HepG2 (cell line): ENCODE measurements at regions not wholly inside any gene's neighbourhood (a gene's known extent, or its start where the extent isn't known, plus 50 kb on each side); places are given as distances from the start of the nearest gene placed in this dataset.

ENCODE experiments used
- ATM ChIP-seq: fragments of 450-650 bp; IDR thresholded peaks from 2 replicates; pipeline ENCODE4 v1.7.1; 2017; ENCODE audit warnings: mild to moderate bottlenecking, borderline replicate concordance
- ELF4 ChIP-seq: sonication (generic); formaldehyde crosslinking; IDR thresholded peaks from 2 replicates; pipeline ENCODE4 v1.5.0; 2020; ENCODE audit warnings: missing genetic modification reagents, mild to moderate bottlenecking, moderate library complexity, borderline replicate concordance
- HDAC2 ChIP-seq: sonication (generic); formaldehyde crosslinking; IDR thresholded peaks from 2 replicates; pipeline ENCODE4 v1.4.0; 2020; ENCODE audit warnings: missing genetic modification reagents
- JUNB ChIP-seq: sonication (generic); formaldehyde crosslinking; IDR thresholded peaks from 2 replicates; pipeline ENCODE4 v1.8.0; 2022; ENCODE audit warnings: missing genetic modification reagents, mild to moderate bottlenecking, borderline replicate concordance
- KAT7 ChIP-seq: IDR thresholded peaks from 2 replicates; pipeline ENCODE4 v1.6.1; 2018; ENCODE audit warnings: borderline replicate concordance, missing compliant biosample characterization
- POLR2A ChIP-seq, 2 experiments: IDR thresholded peaks; 2 replicates each; pipeline ENCODE4 v1.6.1; 2011; ENCODE audit warnings: low read depth in 2 of 2, low read length in 2 of 2, mild to moderate bottlenecking in 1 of 2, moderate library complexity in 1 of 2; ENCODE audit not compliant: insufficient read depth in 1 of 2
- RBM22 ChIP-seq: fragments of 200-400 bp; formaldehyde crosslinking; optimal IDR thresholded peaks from 2 replicates; pipeline ENCODE3; 2017; ENCODE audit warnings: mild to moderate bottlenecking, low read length, moderate library complexity
- SAP130 ChIP-seq: IDR thresholded peaks from 2 replicates; pipeline ENCODE4 v1.6.1; 2016; ENCODE audit warnings: low read depth
- SOX5 ChIP-seq: IDR thresholded peaks from 2 replicates; pipeline ENCODE4 v1.6.1; 2016; ENCODE audit warnings: borderline replicate concordance
- SP5 ChIP-seq: IDR thresholded peaks from 2 replicates; pipeline ENCODE4 v1.6.1; 2016; ENCODE audit warnings: low read depth, borderline replicate concordance
- STAG1 ChIP-seq: sonication (generic); formaldehyde crosslinking; IDR thresholded peaks from 2 replicates; pipeline ENCODE4 v1.4.0; 2020; ENCODE audit warnings: missing genetic modification reagents
- SYNCRIP ChIP-seq: fragments of 200-400 bp; formaldehyde crosslinking; IDR thresholded peaks from 2 replicates; pipeline ENCODE4 v1.6.1; 2018; ENCODE audit warnings: mild to moderate bottlenecking, low read depth, low read length; ENCODE audit not compliant: insufficient read depth
- ZC3H13 ChIP-seq: sonication (generic); formaldehyde crosslinking; IDR thresholded peaks from 2 replicates; pipeline ENCODE4 v1.8.1; 2023; ENCODE audit warnings: mild to moderate bottlenecking, missing genetic modification reagents, moderate library complexity
- ZNF570 ChIP-seq: sonication (generic); formaldehyde crosslinking; IDR thresholded peaks from 2 replicates; pipeline ENCODE4 v1.4.0; 2020; ENCODE audit warnings: mild to moderate bottlenecking, missing genetic modification reagents, borderline replicate concordance
- ZNF768 ChIP-seq: sonication (generic); formaldehyde crosslinking; IDR thresholded peaks from 2 replicates; pipeline ENCODE4 v1.4.0; 2020; ENCODE audit warnings: missing genetic modification reagents
- TF ChIP-seq, protein P1 (sequence below): sonication (generic); formaldehyde crosslinking; IDR thresholded peaks from 2 replicates; pipeline ENCODE4 v1.8.0; 2022; ENCODE audit warnings: mild to moderate bottlenecking, missing genetic modification reagents; ENCODE audit not compliant: insufficient replicate concordance
- TF ChIP-seq, protein P2 (sequence below): sonication (generic); formaldehyde crosslinking; IDR thresholded peaks from 2 replicates; pipeline ENCODE4 v1.8.0; 2022; ENCODE audit warnings: missing genetic modification reagents, mild to moderate bottlenecking, borderline replicate concordance
- TF ChIP-seq, protein P3 (sequence below), 2 experiments: sonication (generic) in 1 of 2; formaldehyde crosslinking in 1 of 2; IDR thresholded peaks; 2 replicates each; pipeline versions ENCODE4 v1.5.1 to v1.6.1; 2011 to 2020; ENCODE audit warnings: borderline replicate concordance in 1 of 2, low read depth in 1 of 2, low read length in 1 of 2, mild to moderate bottlenecking in 1 of 2, missing genetic modification reagents in 1 of 2, moderate library complexity in 1 of 2
- TF ChIP-seq, protein P4 (sequence below): IDR thresholded peaks from 2 replicates; pipeline ENCODE4 v1.6.1; 2018; ENCODE audit warnings: missing genetic modification reagents, mild to moderate bottlenecking, missing compliant biosample characterization
- TF ChIP-seq, protein P5 (sequence below): sonication (generic); formaldehyde crosslinking; IDR thresholded peaks from 2 replicates; pipeline ENCODE4 v1.4.0; 2020; ENCODE audit warnings: missing genetic modification reagents, borderline replicate concordance

DNA sequence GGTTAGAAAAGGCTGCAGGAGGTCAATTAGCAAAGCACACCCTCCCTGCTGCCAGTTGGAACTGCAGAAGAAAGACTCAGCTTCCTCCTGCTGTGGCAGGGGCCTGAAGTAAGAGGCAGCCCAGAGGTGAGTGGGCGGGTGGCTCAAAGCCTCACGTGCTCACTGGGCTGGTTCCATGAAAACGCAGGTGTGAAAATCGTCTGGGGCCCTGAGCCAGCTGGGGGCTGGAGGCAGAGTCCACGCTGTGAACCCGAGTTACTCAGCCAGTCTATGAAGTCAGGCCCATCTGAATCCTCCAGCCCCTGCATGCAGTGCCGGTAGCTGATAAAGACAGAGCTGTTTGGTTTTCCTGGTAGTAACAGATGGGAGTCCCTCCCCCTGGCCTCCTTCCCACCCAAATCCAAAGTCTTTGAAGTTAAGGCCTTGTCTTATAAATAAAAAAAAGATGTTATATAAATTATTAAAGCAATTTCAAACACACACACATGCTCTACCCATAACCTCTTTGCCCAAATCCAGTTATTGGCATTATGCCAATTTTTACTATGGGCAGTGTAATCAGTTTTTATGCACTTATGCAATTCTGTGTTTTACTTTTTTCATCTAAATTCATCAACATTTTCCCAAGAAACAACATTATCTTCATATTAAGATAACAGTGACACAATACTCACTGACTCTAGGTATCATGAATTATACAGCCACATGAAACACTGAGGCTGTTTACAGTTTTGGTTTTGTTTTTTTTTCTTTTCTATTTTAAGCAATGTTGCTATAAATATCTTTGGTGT, 57.9 kb upstream of the PNMA1 start (continued):
- no peak for TF ChIP-seq ATM
- peak; percentile 91 for TF ChIP-seq SP5 (CRISPR knock-in tag)
- TF ChIP-seq, protein P1, sequence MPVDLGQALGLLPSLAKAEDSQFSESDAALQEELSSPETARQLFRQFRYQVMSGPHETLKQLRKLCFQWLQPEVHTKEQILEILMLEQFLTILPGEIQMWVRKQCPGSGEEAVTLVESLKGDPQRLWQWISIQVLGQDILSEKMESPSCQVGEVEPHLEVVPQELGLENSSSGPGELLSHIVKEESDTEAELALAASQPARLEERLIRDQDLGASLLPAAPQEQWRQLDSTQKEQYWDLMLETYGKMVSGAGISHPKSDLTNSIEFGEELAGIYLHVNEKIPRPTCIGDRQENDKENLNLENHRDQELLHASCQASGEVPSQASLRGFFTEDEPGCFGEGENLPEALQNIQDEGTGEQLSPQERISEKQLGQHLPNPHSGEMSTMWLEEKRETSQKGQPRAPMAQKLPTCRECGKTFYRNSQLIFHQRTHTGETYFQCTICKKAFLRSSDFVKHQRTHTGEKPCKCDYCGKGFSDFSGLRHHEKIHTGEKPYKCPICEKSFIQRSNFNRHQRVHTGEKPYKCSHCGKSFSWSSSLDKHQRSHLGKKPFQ (CRISPR knock-in tag), result peak; percentile 44
- peak; percentile 77; the same call in 1 of the 2 replicates for TF ChIP-seq ZNF570
- peak; percentile 58 for TF ChIP-seq RBM22
- TF ChIP-seq, protein P2, sequence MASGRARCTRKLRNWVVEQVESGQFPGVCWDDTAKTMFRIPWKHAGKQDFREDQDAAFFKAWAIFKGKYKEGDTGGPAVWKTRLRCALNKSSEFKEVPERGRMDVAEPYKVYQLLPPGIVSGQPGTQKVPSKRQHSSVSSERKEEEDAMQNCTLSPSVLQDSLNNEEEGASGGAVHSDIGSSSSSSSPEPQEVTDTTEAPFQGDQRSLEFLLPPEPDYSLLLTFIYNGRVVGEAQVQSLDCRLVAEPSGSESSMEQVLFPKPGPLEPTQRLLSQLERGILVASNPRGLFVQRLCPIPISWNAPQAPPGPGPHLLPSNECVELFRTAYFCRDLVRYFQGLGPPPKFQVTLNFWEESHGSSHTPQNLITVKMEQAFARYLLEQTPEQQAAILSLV (CRISPR knock-in tag), result peak; percentile 85; the same call in 1 of the 2 replicates
- peak; percentile 96 for TF ChIP-seq SAP130 (CRISPR knock-in tag)
- peak; percentile 96 for TF ChIP-seq HDAC2 (CRISPR knock-in tag)
- no peak for TF ChIP-seq ZC3H13 (CRISPR knock-in tag)
- TF ChIP-seq, protein P3, sequence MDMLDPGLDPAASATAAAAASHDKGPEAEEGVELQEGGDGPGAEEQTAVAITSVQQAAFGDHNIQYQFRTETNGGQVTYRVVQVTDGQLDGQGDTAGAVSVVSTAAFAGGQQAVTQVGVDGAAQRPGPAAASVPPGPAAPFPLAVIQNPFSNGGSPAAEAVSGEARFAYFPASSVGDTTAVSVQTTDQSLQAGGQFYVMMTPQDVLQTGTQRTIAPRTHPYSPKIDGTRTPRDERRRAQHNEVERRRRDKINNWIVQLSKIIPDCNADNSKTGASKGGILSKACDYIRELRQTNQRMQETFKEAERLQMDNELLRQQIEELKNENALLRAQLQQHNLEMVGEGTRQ (IDR thresholded peaks at IDR 0.05; ENCODE audit: low read depth, low read length), result peak; percentile 89
- TF ChIP-seq, protein P3 (CRISPR knock-in tag; IDR thresholded peaks at IDR 0.05; ENCODE audit: borderline replicate concordance), result peak; percentile 86; the same call in 1 of the 2 replicates
- TF ChIP-seq, protein P4, sequence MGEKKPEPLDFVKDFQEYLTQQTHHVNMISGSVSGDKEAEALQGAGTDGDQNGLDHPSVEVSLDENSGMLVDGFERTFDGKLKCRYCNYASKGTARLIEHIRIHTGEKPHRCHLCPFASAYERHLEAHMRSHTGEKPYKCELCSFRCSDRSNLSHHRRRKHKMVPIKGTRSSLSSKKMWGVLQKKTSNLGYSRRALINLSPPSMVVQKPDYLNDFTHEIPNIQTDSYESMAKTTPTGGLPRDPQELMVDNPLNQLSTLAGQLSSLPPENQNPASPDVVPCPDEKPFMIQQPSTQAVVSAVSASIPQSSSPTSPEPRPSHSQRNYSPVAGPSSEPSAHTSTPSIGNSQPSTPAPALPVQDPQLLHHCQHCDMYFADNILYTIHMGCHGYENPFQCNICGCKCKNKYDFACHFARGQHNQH (CRISPR knock-in tag), result peak; percentile 90
- TF ChIP-seq KAT7 (CRISPR knock-in tag), result peak; percentile 73; the same call in 1 of the 2 replicates
- peak; percentile 42; the same call in 1 of the 2 replicates for TF ChIP-seq ZNF768 (CRISPR knock-in tag)
- TF ChIP-seq SYNCRIP, result no peak
- peak; percentile 90 for TF ChIP-seq SOX5 (CRISPR knock-in tag)
- 0 out of 2 replicates have a peak, but pooled peaks have one; percentile 15 for TF ChIP-seq STAG1 (CRISPR knock-in tag)
- TF ChIP-seq ELF4, result no peak
- TF ChIP-seq POLR2A (IDR thresholded peaks at IDR 0.05; ENCODE audit: insufficient read depth in 1 of 2, low read depth in 2 of 2, low read length in 2 of 2), result peak in 1 of 2 experiments; percentile 49; a peak in 1 of 4 replicates
- TF ChIP-seq, protein P5, sequence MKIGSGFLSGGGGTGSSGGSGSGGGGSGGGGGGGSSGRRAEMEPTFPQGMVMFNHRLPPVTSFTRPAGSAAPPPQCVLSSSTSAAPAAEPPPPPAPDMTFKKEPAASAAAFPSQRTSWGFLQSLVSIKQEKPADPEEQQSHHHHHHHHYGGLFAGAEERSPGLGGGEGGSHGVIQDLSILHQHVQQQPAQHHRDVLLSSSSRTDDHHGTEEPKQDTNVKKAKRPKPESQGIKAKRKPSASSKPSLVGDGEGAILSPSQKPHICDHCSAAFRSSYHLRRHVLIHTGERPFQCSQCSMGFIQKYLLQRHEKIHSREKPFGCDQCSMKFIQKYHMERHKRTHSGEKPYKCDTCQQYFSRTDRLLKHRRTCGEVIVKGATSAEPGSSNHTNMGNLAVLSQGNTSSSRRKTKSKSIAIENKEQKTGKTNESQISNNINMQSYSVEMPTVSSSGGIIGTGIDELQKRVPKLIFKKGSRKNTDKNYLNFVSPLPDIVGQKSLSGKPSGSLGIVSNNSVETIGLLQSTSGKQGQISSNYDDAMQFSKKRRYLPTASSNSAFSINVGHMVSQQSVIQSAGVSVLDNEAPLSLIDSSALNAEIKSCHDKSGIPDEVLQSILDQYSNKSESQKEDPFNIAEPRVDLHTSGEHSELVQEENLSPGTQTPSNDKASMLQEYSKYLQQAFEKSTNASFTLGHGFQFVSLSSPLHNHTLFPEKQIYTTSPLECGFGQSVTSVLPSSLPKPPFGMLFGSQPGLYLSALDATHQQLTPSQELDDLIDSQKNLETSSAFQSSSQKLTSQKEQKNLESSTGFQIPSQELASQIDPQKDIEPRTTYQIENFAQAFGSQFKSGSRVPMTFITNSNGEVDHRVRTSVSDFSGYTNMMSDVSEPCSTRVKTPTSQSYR (CRISPR knock-in tag), result peak; percentile 85
- no peak for TF ChIP-seq JUNB (CRISPR knock-in tag)
